ENCODE measurements at regions not wholly inside any gene's neighbourhood (a gene's known extent, or its start where the extent isn't known, plus 50 kb on each side); places are given as distances from the start of the nearest gene placed in this dataset.
A peak's percentile ranks its signal among the peaks of the same experiment; 100 is the strongest.

- H3K27ac Mint-ChIP-seq = peak overlapping the region in 1 of 6 donors; percentile 67
- no peaks in the 10 kb centered on the region for H3K27me3 Mint-ChIP-seq
- ATAC-seq (ENCODE audit: low read depth in 2 of 2) = no peak
- no peak overlapping the region for H3K4me3 Mint-ChIP-seq
- no peak for DNase-seq
- peaks cover 10 to 34% (median 20%) of the 10 kb centered on the region in 3 donors for H3K4me1 Mint-ChIP-seq
- peaks cover 0 to 3% (median 0%) of the 10 kb centered on the region in 7 donors for H3K9me3 Mint-ChIP-seq
- H3K36me3 Mint-ChIP-seq = no peaks in the 10 kb centered on the region
These were observed 430.6 kb upstream of the VRK2 start for GRCh38 chr2:57615855-57616556.

DNA sequence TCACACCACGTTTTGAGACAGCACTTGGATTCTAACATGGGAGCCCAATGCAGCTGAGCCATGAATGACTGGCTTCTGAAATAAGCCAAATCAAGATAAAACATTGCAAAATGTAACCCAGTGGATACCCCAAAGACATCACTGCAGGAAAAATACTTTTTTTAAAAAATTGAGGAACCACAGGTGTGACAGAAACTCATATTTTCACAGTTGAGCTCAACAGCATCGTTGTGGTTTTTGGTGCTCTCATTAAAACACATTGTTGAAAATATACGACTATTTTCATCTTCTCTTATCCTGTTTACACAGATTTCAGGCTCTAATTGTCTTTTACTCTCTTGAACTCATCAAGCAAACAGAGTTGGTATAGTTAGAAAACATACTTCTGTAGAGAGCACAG lies 429.3 kb upstream of the VRK2 start:
- no peak overlapping the region for H3K4me3 Mint-ChIP-seq
- no peak for DNase-seq
- no peaks in the 10 kb centered on the region for H3K36me3 Mint-ChIP-seq
- no peak for ATAC-seq (ENCODE audit: low read depth in 2 of 2)
- peaks cover 10 to 34% (median 20%) of the 10 kb centered on the region in 3 donors for H3K4me1 Mint-ChIP-seq
- H3K9me3 Mint-ChIP-seq = peaks cover 0 to 2% (median 0%) of the 10 kb centered on the region in 7 donors
- no peaks in the 10 kb centered on the region for H3K27me3 Mint-ChIP-seq
- H3K27ac Mint-ChIP-seq = no peak overlapping the region

GRCh38 chr2:57621122-57621663 lies 425.4 kb upstream of the VRK2 start:
- Mint-ChIP-seq H3K27ac (no peak overlapping the region), H3K4me3 (no peak overlapping the region), H3K9me3 (peaks cover 0 to 2% (median 0%) of the 10 kb centered on the region in 7 donors), H3K36me3 (no peaks in the 10 kb centered on the region), H3K27me3 (no peaks in the 10 kb centered on the region), H3K4me1 (peaks cover 9 to 29% (median 19%) of the 10 kb centered on the region in 3 donors)
- DNase-seq (no peak), ATAC-seq (ENCODE audit: low read depth in 2 of 2) (no peak)

GRCh38 chr2:57622009-57622408 lies 424.6 kb upstream of the VRK2 start:
- Mint-ChIP-seq H3K9me3 (peaks cover 0 to 2% (median 0%) of the 10 kb centered on the region in 7 donors), H3K4me3 (no peak overlapping the region), H3K27ac (no peak overlapping the region), H3K36me3 (no peaks in the 10 kb centered on the region), H3K27me3 (no peaks in the 10 kb centered on the region), H3K4me1 (peaks cover 6 to 22% (median 14%) of the 10 kb centered on the region in 3 donors)
- DNase-seq (no peak), ATAC-seq (ENCODE audit: low read depth in 2 of 2) (no peak)

DNA sequence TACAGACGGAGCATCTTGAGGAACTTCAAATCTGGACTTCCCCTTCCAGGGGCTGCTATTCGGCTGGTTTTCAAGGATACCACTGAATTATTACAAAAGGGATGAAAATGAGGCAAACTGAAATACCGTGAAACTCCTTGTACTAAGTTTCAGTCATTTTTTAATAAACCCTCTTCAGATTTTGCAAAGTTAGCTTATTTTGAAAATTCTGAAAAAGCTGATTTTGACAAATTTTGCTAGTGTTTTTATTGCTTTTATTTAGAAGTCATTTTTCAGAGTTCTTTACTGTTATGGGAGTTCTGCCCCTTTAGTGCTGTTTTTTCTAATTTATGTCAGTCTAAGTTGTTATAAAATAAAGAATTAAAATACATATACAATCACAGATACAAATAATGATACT lies 390.4 kb upstream of the VRK2 start:
- no peak overlapping the region for H3K27ac Mint-ChIP-seq
- peaks cover 11 to 33% (median 26%) of the 10 kb centered on the region in 7 donors for H3K9me3 Mint-ChIP-seq
- no peaks in the 10 kb centered on the region for H3K27me3 Mint-ChIP-seq
- peaks cover 22 to 23% of the 10 kb centered on the region in 2 donors for H3K36me3 Mint-ChIP-seq
- H3K4me1 Mint-ChIP-seq = no peaks in the 10 kb centered on the region
- DNase-seq (no peak), ATAC-seq (ENCODE audit: low read depth in 2 of 2) (no peak)
- no peak overlapping the region for H3K4me3 Mint-ChIP-seq

DNA sequence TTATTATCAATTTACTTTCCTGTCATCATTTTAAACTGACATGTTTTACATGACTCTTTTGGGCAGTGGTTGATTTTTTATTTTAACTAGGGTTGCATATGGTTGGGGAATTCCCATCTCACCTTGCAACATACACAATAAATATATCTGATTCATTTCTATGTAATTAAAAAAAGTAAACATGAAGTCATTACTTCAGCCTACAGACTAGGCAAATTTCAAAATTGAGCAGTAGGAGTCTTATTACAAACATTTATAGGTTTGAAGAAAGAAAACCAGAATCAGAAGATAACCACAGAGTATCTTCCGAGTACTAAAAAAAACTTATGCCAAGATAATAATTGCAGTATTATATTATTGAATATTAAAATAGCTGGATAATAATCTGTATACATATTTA lies 377.0 kb upstream of the VRK2 start:
- Mint-ChIP-seq H3K36me3 (no peaks in the 10 kb centered on the region), H3K27ac (no peak overlapping the region), H3K9me3 (peaks cover 0 to 6% (median 4%) of the 10 kb centered on the region in 7 donors), H3K27me3 (no peaks in the 10 kb centered on the region), H3K4me1 (no peaks in the 10 kb centered on the region), H3K4me3 (no peak overlapping the region)
- no peak for DNase-seq
- no peak for ATAC-seq (ENCODE audit: low read depth in 2 of 2)

DNA sequence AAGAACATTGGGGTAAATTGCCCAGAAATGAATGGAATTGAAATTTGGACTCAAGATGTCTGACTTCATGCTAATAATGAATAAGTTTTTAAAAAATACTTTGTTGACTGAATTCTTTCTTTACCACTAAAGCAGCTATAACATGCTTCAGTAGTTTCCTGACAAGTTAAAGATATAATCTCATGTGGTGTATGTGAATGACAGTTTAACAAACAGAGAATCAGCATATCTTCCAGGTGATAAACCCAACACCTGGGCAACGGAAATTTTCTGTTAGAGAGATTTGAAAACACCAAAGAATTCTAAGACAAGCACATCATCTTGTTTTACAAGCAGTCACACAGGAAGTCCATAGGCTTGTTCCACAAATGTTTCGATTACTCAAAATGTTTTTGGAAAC lies 372.6 kb upstream of the VRK2 start:
- no peaks in the 10 kb centered on the region for H3K27me3 Mint-ChIP-seq
- peaks cover 0 to 2% (median 0%) of the 10 kb centered on the region in 7 donors for H3K9me3 Mint-ChIP-seq
- H3K36me3 Mint-ChIP-seq = no peaks in the 10 kb centered on the region
- H3K4me1 Mint-ChIP-seq = no peaks in the 10 kb centered on the region
- H3K4me3 Mint-ChIP-seq = no peak overlapping the region
- ATAC-seq (ENCODE audit: low read depth in 2 of 2) (no peak), DNase-seq (no peak)
- no peak overlapping the region for H3K27ac Mint-ChIP-seq

DNA sequence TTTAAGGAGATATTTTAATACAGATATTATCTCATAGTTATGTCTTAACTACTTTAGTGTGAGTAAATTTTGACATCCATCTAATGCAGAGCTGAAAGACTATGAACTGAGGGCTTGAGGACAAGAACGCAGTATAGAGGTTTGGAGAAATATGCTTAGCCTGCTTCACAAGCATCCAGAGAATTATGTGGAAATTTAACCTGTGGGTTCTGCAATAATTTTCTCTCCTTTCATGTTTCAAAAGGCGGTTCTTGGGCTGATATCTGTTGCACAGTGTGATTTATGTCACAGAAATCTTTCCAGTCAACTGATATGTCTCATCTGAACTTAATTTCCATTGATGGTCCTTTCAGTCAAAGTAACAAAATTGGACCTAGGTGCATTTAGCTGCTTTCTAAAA lies 371.9 kb upstream of the VRK2 start:
- Mint-ChIP-seq H3K36me3 (no peaks in the 10 kb centered on the region), H3K4me1 (no peaks in the 10 kb centered on the region), H3K9me3 (no peaks in the 10 kb centered on the region), H3K27me3 (no peaks in the 10 kb centered on the region), H3K4me3 (no peak overlapping the region), H3K27ac (no peak overlapping the region)
- DNase-seq (no peak), ATAC-seq (ENCODE audit: low read depth in 2 of 2) (no peak)

- ATAC-seq (ENCODE audit: low read depth in 2 of 2) = no peak
- Mint-ChIP-seq H3K9me3 (no peaks in the 10 kb centered on the region), H3K4me1 (no peaks in the 10 kb centered on the region), H3K27me3 (no peaks in the 10 kb centered on the region), H3K4me3 (no peak overlapping the region), H3K27ac (no peak overlapping the region), H3K36me3 (no peaks in the 10 kb centered on the region)
- DNase-seq = no peak
These were observed 369.3 kb upstream of the VRK2 start for GRCh38 chr2:57677296-57677695.

- H3K27me3 Mint-ChIP-seq = no peaks in the 10 kb centered on the region
- H3K27ac Mint-ChIP-seq = no peak overlapping the region
- H3K36me3 Mint-ChIP-seq = peaks cover 0 to 7% of the 10 kb centered on the region in 2 donors
- H3K4me3 Mint-ChIP-seq = no peak overlapping the region
- peaks cover 0 to 6% (median 2%) of the 10 kb centered on the region in 7 donors for H3K9me3 Mint-ChIP-seq
- DNase-seq = no peak
- no peak for ATAC-seq (ENCODE audit: low read depth in 2 of 2)
- no peaks in the 10 kb centered on the region for H3K4me1 Mint-ChIP-seq
These were observed 365.0 kb upstream of the VRK2 start for GRCh38 chr2:57681650-57682049.

GRCh38 chr2:57685032-57685431 lies 361.6 kb upstream of the VRK2 start:
- Mint-ChIP-seq H3K4me3 (no peak overlapping the region), H3K27me3 (no peaks in the 10 kb centered on the region), H3K27ac (no peak overlapping the region), H3K4me1 (no peaks in the 10 kb centered on the region), H3K9me3 (peaks cover 9 to 38% (median 21%) of the 10 kb centered on the region in 7 donors), H3K36me3 (peaks cover 7 to 35% of the 10 kb centered on the region in 2 donors)
- ATAC-seq (ENCODE audit: low read depth in 2 of 2) (no peak), DNase-seq (no peak)

- H3K4me3 Mint-ChIP-seq = no peak overlapping the region
- no peak for ATAC-seq (ENCODE audit: low read depth in 2 of 2)
- no peaks in the 10 kb centered on the region for H3K27me3 Mint-ChIP-seq
- no peak overlapping the region for H3K27ac Mint-ChIP-seq
- H3K4me1 Mint-ChIP-seq = no peaks in the 10 kb centered on the region
- H3K36me3 Mint-ChIP-seq = peaks cover 7 to 25% of the 10 kb centered on the region in 2 donors
- H3K9me3 Mint-ChIP-seq = peaks cover 7 to 46% (median 42%) of the 10 kb centered on the region in 7 donors
- no peak for DNase-seq
These were observed 354.2 kb upstream of the VRK2 start for GRCh38 chr2:57692395-57692794.

DNA sequence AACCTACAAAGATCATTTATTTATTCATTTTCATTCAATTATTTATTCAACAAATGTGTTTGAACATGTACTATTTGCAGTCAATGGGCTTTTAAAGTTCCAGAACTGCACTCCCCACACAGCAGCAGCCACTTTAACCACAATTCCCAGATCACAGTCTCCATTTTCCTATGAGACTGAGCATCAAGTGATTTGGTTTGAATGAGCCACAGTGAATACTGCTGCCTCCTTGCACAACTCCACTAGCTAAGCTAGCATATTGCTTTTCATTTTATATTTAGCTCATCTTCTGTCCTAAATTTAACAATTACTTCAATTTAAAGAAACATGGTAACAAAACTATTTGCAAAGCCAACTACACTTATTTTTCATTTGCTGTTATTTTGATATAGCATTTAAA lies 353.4 kb upstream of the VRK2 start:
- Mint-ChIP-seq H3K4me3 (no peak overlapping the region), H3K9me3 (peaks cover 7 to 43% (median 35%) of the 10 kb centered on the region in 7 donors), H3K27ac (no peak overlapping the region), H3K4me1 (no peaks in the 10 kb centered on the region), H3K27me3 (no peaks in the 10 kb centered on the region), H3K36me3 (peaks cover 7 to 21% of the 10 kb centered on the region in 2 donors)
- ATAC-seq (ENCODE audit: low read depth in 2 of 2) (no peak), DNase-seq (no peak)

GRCh38 chr2:57693965-57694364 lies 352.6 kb upstream of the VRK2 start:
- ATAC-seq (ENCODE audit: low read depth in 2 of 2) (no peak), DNase-seq (no peak)
- Mint-ChIP-seq H3K36me3 (peaks cover 7 to 13% of the 10 kb centered on the region in 2 donors), H3K27ac (peak overlapping the region in 1 of 6 donors; percentile 13), H3K9me3 (peaks cover 7 to 35% (median 29%) of the 10 kb centered on the region in 7 donors), H3K27me3 (no peaks in the 10 kb centered on the region), H3K4me3 (no peak overlapping the region), H3K4me1 (peaks cover 0 to 2% (median 1%) of the 10 kb centered on the region in 3 donors)
